Esophagus (tissue), 2 donors: ENCODE measurements at regions not wholly inside any gene's neighbourhood (a gene's known extent, or its start where the extent isn't known, plus 50 kb on each side); places are given as distances from the start of the nearest gene placed in this dataset.
A peak's percentile ranks its signal among the peaks of the same experiment; 100 is the strongest.

Source experiments
- H3K27ac ChIP-seq, 2 donors: one replicate each; pipeline ENCODE4 v1.5.1; 2013; ENCODE audit warnings: low read depth in 2 of 2, mild to moderate bottlenecking in 2 of 2, inconsistent platforms in 1 of 2, low read length in 1 of 2, moderate library complexity in 1 of 2
- H3K27me3 ChIP-seq, 2 donors: one replicate each; pipeline ENCODE4 v1.6.1; 2013; ENCODE audit warnings: low read length in 2 of 2, control low read depth in 1 of 2, mild to moderate bottlenecking in 1 of 2; ENCODE audit not compliant: insufficient read depth in 2 of 2, control insufficient read depth in 1 of 2
- H3K36me3 ChIP-seq, 2 donors: one replicate each; pipeline ENCODE4 v1.6.1; 2013; ENCODE audit warnings: low read length in 1 of 2; ENCODE audit not compliant: control insufficient read depth in 2 of 2, insufficient read depth in 2 of 2
- H3K4me1 ChIP-seq, 2 donors: one replicate each; pipeline ENCODE4 v1.6.1; 2013; ENCODE audit warnings: low read length in 1 of 2; ENCODE audit not compliant: control insufficient read depth in 2 of 2, insufficient read depth in 2 of 2
- H3K4me3 ChIP-seq, 2 donors: one replicate each; pipeline ENCODE4 v1.5.1; 2013; ENCODE audit warnings: low read length in 2 of 2, mild to moderate bottlenecking in 2 of 2, low read depth in 1 of 2, moderate library complexity in 1 of 2
- H3K9me3 ChIP-seq, 2 donors: one replicate each; pipeline ENCODE4 v1.6.1; 2013; ENCODE audit warnings: mild to moderate bottlenecking in 2 of 2, low read depth in 1 of 2, low read length in 1 of 2, moderate library complexity in 1 of 2; ENCODE audit not compliant: control insufficient read depth in 2 of 2, insufficient read depth in 1 of 2
- WGBS, 2 donors: extraction: QIAGEN DNeasy Blood & Tissue Kit; methylation state at CpG; one replicate each; pipeline ENCODE4 v1.1.7; 2013; 5-methylcytosine and 5-hydroxymethylcytosine counted together
- donor health status: healthy with polysubstance abuse.
- donor health status: Bipolar disorder and iron deficiency.

DNA sequence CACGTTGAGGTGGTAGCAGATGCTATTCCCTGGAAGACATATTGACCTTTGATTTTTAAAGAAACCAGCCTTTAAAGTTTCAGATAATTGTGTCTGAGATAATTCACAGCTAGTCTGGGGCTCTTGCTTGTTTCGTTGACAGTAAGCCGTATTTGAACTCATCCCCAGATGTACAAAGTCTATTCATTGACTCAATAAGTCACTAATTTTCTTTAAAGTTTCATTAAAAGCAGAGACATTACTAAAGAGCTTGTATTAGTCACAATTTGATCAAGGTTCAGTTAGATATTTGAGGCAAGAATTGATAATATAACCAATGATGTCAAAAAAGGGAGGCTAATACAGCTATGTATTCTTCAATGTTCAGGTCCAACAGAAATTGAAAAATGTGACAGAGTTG, 158.0 kb downstream of the PCSK1 start:
- WGBS, 2 donors: 76 to 84% methylated on average over 3 of the region's 3 CpGs
- Histone ChIP-seq H3K27ac (no peak overlapping the region), H3K4me1 (no peaks in the 10 kb centered on the region), H3K9me3 (no peaks in the 10 kb centered on the region), H3K36me3 (no peaks in the 10 kb centered on the region), H3K27me3 (no peaks in the 10 kb centered on the region), H3K4me3 (no peak overlapping the region)

DNA sequence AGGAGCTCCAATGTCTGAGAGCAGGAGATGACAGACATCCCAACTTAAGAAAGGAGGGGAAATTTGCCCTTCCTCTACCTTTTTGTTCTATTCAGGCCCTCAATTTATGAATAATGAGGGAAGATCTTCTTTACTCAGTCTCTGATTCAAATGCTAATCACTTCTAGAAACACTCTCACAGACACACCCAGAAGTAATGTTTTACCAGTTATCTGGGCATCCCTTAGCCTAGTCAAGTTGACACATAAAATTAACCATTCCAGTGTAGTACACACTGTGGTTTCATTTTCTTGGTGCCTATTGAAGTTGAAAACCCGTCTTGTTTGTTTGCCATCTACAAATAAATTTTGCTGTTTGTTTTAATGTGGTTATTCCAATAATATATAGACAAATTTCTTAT, 167.6 kb downstream of the PCSK1 start:
- H3K36me3 ChIP-seq: no peaks in the 10 kb centered on the region
- no peak overlapping the region for H3K27ac ChIP-seq
- 86 to 95% methylated on average over 1 of the region's 1 CpG for WGBS, 2 donors
- no peaks in the 10 kb centered on the region for H3K27me3 ChIP-seq
- H3K4me3 ChIP-seq: no peak overlapping the region
- no peaks in the 10 kb centered on the region for H3K4me1 ChIP-seq
- H3K9me3 ChIP-seq: no peaks in the 10 kb centered on the region

DNA sequence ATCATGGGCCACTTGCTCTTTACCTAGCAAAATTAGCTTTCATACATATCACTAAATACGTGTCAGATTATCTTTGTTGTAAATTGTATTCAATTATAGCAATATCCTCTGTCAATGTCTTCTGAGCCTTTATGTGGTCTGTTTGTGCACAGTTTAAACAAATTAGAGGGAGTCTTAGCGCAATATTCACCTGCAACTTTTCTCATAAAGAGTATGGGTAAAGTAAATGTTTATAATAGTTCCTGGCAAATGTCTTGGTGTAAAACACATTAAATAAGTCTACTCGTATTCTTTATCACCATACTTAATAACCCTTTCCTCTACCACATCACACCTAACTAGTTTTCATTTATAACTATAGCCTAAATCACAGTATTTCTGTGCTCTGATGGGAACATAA, 169.0 kb downstream of the PCSK1 start:
- no peaks in the 10 kb centered on the region for H3K27me3 ChIP-seq
- no peak overlapping the region for H3K27ac ChIP-seq
- WGBS, 2 donors: 76 to 83% methylated on average over 3 of the region's 3 CpGs
- no peaks in the 10 kb centered on the region for H3K9me3 ChIP-seq
- no peak overlapping the region for H3K4me3 ChIP-seq
- no peaks in the 10 kb centered on the region for H3K36me3 ChIP-seq
- H3K4me1 ChIP-seq: no peaks in the 10 kb centered on the region

DNA sequence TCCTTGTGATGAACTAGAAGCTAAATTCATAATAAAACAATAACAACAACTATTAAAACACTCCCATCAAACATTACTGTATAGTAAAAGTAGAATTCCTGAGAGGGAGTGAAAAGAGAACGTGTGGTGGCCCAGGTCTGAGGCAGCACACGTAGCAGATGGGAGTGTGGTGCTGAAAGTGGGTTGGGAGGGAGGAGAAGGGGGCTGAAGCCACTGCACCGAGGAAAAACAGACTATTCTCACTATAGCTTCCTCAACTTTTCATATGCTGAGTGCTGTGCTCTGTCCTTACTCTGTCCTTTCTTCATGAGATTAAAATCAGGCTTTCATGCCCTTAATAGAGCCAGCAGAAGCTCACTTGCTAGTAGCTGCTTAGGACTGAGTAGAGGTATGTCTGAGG, 170.9 kb downstream of the PCSK1 start:
- WGBS, 2 donors: 68 to 78% methylated on average over 3 of the region's 3 CpGs
- no peak overlapping the region for H3K4me3 ChIP-seq
- no peak overlapping the region for H3K27ac ChIP-seq
- no peaks in the 10 kb centered on the region for H3K36me3 ChIP-seq
- no peaks in the 10 kb centered on the region for H3K9me3 ChIP-seq
- no peaks in the 10 kb centered on the region for H3K4me1 ChIP-seq
- H3K27me3 ChIP-seq: no peaks in the 10 kb centered on the region

DNA sequence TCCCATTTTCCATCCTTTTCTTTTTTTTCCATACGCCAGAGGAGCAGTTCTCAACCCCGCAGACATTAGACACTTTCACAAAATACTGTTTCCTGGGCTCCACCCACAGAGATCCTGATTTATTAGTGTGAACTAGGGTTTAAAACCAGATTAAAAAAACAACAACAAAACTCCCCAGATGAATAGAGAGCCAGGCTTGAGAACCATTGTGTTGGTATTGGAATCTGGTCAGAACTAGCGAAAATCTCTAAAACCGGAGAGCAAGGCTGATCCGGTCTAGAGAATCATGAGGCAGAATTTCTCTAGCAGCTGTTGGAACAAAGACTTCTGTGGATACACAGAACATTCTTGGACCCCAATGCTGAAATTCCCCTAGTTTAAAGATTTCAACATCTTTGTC, 173.0 kb downstream of the PCSK1 start:
- no peak overlapping the region for H3K4me3 ChIP-seq
- H3K27ac ChIP-seq: no peak overlapping the region
- H3K36me3 ChIP-seq: no peaks in the 10 kb centered on the region
- no peaks in the 10 kb centered on the region for H3K9me3 ChIP-seq
- 86% methylated on average over 5 of the region's 5 CpGs for WGBS, 2 donors
- no peaks in the 10 kb centered on the region for H3K4me1 ChIP-seq
- no peaks in the 10 kb centered on the region for H3K27me3 ChIP-seq

DNA sequence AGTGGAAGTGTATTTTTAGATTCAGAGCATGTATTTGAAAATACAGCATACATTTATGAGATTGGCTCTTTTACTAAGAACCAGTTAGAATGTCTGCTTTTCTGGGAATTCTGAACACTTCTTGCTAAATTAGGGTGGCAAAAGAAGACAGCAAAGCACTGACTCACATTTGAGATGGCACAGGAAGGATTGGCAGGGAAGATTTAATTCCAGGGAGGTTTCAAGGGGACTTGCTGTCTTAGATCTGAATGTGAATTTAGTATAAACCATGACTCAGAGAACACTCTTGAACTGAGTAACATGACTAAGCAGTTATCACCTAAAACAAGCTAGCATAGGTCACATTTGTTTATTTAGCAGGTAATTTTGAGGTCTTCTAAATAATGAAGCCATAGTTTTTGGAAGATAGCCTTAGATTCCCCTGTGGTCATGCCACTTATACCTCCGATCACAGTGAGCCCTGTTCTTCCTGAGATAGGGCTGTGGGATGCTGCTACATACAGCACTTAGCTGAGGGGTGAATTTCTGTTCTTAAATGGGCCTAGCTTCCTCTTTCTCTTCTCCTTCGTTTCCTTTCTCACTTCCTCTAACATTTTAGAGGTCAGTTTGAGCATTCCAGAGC, 173.8 kb downstream of the PCSK1 start:
- Histone ChIP-seq H3K27me3 (no peaks in the 10 kb centered on the region), H3K9me3 (no peaks in the 10 kb centered on the region), H3K4me3 (no peak overlapping the region), H3K36me3 (no peaks in the 10 kb centered on the region), H3K27ac (peak overlapping the region in 1 of 2 donors; percentile 71), H3K4me1 (no peaks in the 10 kb centered on the region)
- WGBS, 2 donors: 42 to 46% methylated on average over 2 of the region's 2 CpGs

DNA sequence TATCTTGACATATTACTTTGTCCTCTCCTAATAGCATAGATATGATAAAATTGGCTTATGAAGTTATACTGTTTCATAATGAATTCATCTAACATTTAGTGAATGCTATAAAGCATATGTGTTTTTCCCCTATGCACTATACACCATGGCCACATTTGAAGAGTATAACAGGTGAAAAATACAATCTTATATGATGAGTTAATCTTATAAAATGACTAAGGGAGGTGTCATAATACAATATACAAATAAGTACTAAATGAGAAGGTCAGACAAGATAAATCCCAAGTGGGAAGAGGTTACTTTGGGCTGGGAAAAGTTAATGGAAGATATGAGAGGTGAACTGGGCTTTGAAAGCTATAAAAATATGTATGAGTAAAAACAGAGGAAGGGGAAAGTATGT, 174.4 kb downstream of the PCSK1 start:
- H3K9me3 ChIP-seq: no peaks in the 10 kb centered on the region
- no peaks in the 10 kb centered on the region for H3K4me1 ChIP-seq
- no peak overlapping the region for H3K4me3 ChIP-seq
- H3K36me3 ChIP-seq: no peaks in the 10 kb centered on the region
- no peaks in the 10 kb centered on the region for H3K27me3 ChIP-seq
- no peak overlapping the region for H3K27ac ChIP-seq

DNA sequence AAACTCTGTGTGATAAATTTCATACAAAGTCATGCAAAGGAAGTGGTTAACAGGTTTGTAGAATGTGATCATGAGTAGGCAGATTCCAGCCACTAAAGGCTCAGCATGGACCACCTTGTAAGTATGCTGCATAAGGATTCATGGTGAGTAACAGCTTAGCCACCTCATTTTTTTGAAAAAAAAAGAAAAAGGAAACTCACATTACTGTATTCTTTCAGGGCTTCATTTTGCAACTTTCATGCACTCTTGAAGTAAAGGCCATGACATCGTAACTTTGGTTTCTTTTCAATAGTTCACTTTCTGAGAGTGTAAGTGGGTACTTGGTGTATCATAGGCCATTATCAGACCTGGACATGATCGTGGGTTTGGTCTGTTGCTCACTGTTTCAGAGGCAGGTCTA, 175.1 kb downstream of the PCSK1 start:
- H3K27ac ChIP-seq: no peak overlapping the region
- WGBS, 2 donors: 85 to 86% methylated on average over 2 of the region's 2 CpGs
- H3K4me3 ChIP-seq: no peak overlapping the region
- H3K27me3 ChIP-seq: no peaks in the 10 kb centered on the region
- no peaks in the 10 kb centered on the region for H3K9me3 ChIP-seq
- no peaks in the 10 kb centered on the region for H3K36me3 ChIP-seq
- H3K4me1 ChIP-seq: no peaks in the 10 kb centered on the region

DNA sequence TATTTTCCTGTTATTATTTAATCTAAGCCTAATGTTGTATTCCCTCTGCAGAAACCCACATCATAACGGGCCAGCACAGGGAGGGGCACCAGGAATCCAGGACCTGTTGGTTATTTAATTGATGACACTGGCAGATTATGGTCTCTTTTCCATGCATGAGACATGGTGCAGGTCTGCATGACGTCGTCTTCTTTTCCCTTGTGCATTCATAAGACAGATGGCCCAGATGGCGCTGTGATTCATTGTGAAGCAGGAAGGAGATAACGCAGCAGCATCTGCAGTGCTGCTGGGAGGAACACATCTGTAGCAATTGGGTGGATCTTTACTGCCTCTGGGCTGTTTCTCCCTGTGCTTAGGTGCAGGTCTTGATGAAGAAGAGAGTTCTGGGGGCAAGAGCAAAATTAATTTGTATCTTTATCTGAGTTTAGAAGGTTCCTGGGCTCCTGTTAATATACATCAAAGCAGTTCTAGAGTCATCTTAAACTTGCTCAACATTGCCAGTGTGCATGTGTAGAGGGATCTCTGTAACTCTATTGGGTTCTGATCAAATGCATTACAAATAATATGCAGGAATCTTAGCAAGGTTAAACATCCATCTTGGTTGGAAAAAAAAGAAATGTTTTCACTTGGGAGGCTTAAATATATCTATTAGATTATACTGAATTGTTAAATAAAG, 176.1 kb downstream of the PCSK1 start:
- H3K4me3 ChIP-seq: no peak overlapping the region
- H3K36me3 ChIP-seq: no peaks in the 10 kb centered on the region
- H3K4me1 ChIP-seq: no peaks in the 10 kb centered on the region
- 69 to 71% methylated on average over 5 of the region's 5 CpGs for WGBS, 2 donors
- H3K9me3 ChIP-seq: no peaks in the 10 kb centered on the region
- no peaks in the 10 kb centered on the region for H3K27me3 ChIP-seq
- H3K27ac ChIP-seq: no peak overlapping the region

DNA sequence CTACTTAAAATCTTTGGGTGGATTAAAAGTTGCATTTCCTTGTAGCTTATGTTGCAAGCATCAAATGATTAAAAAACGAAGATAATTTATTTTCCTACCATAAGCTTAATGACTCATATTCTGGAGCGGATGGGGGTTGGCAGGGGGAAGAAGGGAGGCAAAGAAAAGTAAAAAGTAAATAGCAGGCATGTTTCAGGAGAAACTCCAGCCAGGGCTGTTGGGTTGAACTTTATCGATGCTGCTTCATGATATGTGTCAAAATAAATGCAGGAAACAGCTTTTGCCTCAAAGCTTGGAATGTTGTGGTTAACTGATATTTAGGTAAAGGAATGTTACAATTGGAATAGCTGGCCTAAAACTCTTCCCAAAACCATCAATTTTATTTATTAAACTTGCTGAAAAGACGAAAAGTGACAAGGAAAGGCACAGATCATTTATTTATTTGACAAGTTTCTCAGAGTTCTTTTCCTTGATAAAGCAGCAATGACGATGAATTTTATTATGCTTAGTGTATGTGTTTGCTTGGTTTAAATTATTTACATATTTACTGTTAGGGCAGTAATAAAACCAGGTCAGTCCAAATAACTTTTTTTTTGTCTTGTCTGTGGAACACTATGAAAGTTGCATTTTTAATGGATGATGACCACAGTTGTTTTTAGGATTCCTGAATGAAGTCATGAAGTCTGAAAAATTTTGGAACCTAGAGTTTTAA, 177.9 kb downstream of the PCSK1 start:
- H3K36me3 ChIP-seq: no peaks in the 10 kb centered on the region
- H3K4me3 ChIP-seq: no peak overlapping the region
- no peaks in the 10 kb centered on the region for H3K4me1 ChIP-seq
- no peaks in the 10 kb centered on the region for H3K27me3 ChIP-seq
- no peaks in the 10 kb centered on the region for H3K9me3 ChIP-seq
- peak overlapping the region; percentile 23 to 31 for H3K27ac ChIP-seq
- WGBS, 2 donors: 15 to 28% methylated on average over 5 of the region's 5 CpGs
